ENCODE measurements at regions not wholly inside any gene's neighbourhood (a gene's known extent, or its start where the extent isn't known, plus 50 kb on each side); places are given as distances from the start of the nearest gene placed in this dataset.

DNA sequence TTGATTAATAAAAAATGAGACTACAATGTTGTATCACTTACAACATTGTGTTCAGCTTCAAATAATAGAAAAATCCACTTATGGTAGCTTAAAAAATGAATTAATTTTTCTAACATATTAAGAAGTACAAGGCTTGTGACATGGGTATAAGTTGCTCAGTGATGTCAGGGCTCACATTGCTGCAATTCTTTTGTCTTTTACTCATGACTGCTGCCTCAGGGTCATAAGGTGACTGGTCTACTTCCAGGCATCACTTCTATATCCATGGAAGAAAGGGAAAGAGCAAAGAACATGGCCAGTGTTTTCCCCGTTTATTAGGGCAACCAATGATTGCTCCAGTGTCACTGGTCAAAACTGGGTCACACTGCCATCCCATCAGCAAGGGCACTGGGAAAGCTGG lies 295.3 kb downstream of the MAP2K4 start:
- no peak overlapping the region for H3K4me2 ChIP-seq
- ChIA-PET POLR2A (no interaction called here), CTCF (no interaction called here)
- no peak for DNase-seq
- no peaks in the 10 kb centered on the region for H4K20me1 ChIP-seq (ENCODE audit: insufficient read depth)
- H3F3A ChIP-seq (replicated peaks; ENCODE audit: insufficient read depth) = no peaks in the 10 kb centered on the region
- no peak overlapping the region for H2AFZ ChIP-seq (ENCODE audit: low read depth)
- no peaks in the 10 kb centered on the region for H3K4me1 ChIP-seq (ENCODE audit: control insufficient read depth in 1 of 2, insufficient read depth in 2 of 2, low read depth in 1 of 2, low read length in 1 of 2)
- H3K9ac ChIP-seq = no peak overlapping the region
- WGBS (ENCODE audit: low lambda C conversion rate) = 0% methylated on average over 1 of the region's 1 CpG
- no peaks in the 10 kb centered on the region for H3K36me3 ChIP-seq (replicated peaks in 1 of 2; ENCODE audit: control insufficient read depth in 1 of 2, insufficient read depth in 2 of 2, low read length in 1 of 2)
- no peaks in the 10 kb centered on the region for H3K9me3 ChIP-seq
- H3K9me2 ChIP-seq = no peaks in the 10 kb centered on the region
- no peaks in the 10 kb centered on the region for H3K79me2 ChIP-seq (ENCODE audit: insufficient read depth)
- no peaks in the 10 kb centered on the region for H3K27me3 ChIP-seq (ENCODE audit: insufficient read depth)
- H3K4me3 ChIP-seq (ENCODE audit: low read depth in 2 of 2, low read length in 1 of 2) = no peak overlapping the region
- TF ChIP-seq JUND (IDR thresholded peaks at IDR 0.05) (no peak), MAX (IDR thresholded peaks at IDR 0.05; ENCODE audit: low read depth) (no peak), RXRA (IDR thresholded peaks at IDR 0.05; ENCODE audit: borderline replicate concordance, low read depth) (no peak), SIN3A (IDR thresholded peaks at IDR 0.05; ENCODE audit: borderline replicate concordance, low read depth, low read length) (no peak), POLR2AphosphoS5 (IDR thresholded peaks at IDR 0.05; ENCODE audit: low read depth, low read length) (no peak), RFX5 (IDR thresholded peaks at IDR 0.05; ENCODE audit: low read length) (no peak), SMC3 (IDR thresholded peaks at IDR 0.05; ENCODE audit: low read depth, low read length) (no peak), NRF1 (IDR thresholded peaks at IDR 0.05; ENCODE audit: low read depth, low read length) (no peak), USF2 (IDR thresholded peaks at IDR 0.05; ENCODE audit: borderline replicate concordance, low read depth, low read length) (no peak)
- TF ChIP-seq, protein P1, sequence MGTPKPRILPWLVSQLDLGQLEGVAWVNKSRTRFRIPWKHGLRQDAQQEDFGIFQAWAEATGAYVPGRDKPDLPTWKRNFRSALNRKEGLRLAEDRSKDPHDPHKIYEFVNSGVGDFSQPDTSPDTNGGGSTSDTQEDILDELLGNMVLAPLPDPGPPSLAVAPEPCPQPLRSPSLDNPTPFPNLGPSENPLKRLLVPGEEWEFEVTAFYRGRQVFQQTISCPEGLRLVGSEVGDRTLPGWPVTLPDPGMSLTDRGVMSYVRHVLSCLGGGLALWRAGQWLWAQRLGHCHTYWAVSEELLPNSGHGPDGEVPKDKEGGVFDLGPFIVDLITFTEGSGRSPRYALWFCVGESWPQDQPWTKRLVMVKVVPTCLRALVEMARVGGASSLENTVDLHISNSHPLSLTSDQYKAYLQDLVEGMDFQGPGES (IDR thresholded peaks at IDR 0.05; ENCODE audit: low read depth, low read length) = no peak
- TF ChIP-seq, protein P2, sequence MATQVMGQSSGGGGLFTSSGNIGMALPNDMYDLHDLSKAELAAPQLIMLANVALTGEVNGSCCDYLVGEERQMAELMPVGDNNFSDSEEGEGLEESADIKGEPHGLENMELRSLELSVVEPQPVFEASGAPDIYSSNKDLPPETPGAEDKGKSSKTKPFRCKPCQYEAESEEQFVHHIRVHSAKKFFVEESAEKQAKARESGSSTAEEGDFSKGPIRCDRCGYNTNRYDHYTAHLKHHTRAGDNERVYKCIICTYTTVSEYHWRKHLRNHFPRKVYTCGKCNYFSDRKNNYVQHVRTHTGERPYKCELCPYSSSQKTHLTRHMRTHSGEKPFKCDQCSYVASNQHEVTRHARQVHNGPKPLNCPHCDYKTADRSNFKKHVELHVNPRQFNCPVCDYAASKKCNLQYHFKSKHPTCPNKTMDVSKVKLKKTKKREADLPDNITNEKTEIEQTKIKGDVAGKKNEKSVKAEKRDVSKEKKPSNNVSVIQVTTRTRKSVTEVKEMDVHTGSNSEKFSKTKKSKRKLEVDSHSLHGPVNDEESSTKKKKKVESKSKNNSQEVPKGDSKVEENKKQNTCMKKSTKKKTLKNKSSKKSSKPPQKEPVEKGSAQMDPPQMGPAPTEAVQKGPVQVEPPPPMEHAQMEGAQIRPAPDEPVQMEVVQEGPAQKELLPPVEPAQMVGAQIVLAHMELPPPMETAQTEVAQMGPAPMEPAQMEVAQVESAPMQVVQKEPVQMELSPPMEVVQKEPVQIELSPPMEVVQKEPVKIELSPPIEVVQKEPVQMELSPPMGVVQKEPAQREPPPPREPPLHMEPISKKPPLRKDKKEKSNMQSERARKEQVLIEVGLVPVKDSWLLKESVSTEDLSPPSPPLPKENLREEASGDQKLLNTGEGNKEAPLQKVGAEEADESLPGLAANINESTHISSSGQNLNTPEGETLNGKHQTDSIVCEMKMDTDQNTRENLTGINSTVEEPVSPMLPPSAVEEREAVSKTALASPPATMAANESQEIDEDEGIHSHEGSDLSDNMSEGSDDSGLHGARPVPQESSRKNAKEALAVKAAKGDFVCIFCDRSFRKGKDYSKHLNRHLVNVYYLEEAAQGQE (IDR thresholded peaks at IDR 0.05; ENCODE audit: low read depth, low read length) = no peak
- H3K27ac ChIP-seq (ENCODE audit: low read depth in 2 of 2, low read length in 1 of 2) = no peak overlapping the region

All from SK-N-SH (cell line).